ENCODE measurements at regions not wholly inside any gene's neighbourhood (a gene's known extent, or its start where the extent isn't known, plus 50 kb on each side); places are given as distances from the start of the nearest gene placed in this dataset.

- no peaks in the 10 kb centered on the region for H3K4me1 ChIP-seq
- no peak for DNase-seq
- H3K27ac ChIP-seq = no peak overlapping the region
- no peaks in the 10 kb centered on the region for H3K36me3 ChIP-seq
- TF ChIP-seq, protein P1, sequence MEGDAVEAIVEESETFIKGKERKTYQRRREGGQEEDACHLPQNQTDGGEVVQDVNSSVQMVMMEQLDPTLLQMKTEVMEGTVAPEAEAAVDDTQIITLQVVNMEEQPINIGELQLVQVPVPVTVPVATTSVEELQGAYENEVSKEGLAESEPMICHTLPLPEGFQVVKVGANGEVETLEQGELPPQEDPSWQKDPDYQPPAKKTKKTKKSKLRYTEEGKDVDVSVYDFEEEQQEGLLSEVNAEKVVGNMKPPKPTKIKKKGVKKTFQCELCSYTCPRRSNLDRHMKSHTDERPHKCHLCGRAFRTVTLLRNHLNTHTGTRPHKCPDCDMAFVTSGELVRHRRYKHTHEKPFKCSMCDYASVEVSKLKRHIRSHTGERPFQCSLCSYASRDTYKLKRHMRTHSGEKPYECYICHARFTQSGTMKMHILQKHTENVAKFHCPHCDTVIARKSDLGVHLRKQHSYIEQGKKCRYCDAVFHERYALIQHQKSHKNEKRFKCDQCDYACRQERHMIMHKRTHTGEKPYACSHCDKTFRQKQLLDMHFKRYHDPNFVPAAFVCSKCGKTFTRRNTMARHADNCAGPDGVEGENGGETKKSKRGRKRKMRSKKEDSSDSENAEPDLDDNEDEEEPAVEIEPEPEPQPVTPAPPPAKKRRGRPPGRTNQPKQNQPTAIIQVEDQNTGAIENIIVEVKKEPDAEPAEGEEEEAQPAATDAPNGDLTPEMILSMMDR (IDR thresholded peaks at IDR 0.05) = no peak
- peak in 1 of 2 donors; percentile 57 for ATAC-seq
- H3K27me3 ChIP-seq (ENCODE audit: low read depth) = no peaks in the 10 kb centered on the region
- intact Hi-C loops (cut with DNase I) = no loop called here
- H3K4me3 ChIP-seq = no peak overlapping the region
- H3K9me3 ChIP-seq = no peaks in the 10 kb centered on the region
These were observed 65.1 kb upstream of the TOX3 start for GRCh38 chr16:52611817-52612673.

- Histone ChIP-seq H3K27me3 (ENCODE audit: low read depth) (no peaks in the 10 kb centered on the region), H3K4me3 (no peak overlapping the region), H3K9me3 (no peaks in the 10 kb centered on the region), H3K36me3 (no peaks in the 10 kb centered on the region), H3K4me1 (no peaks in the 10 kb centered on the region), H3K27ac (no peak overlapping the region)
- ATAC-seq = no peak
- DNase-seq = no peak
- intact Hi-C loops (cut with DNase I) = no loop called here
- TF ChIP-seq, protein P1 (IDR thresholded peaks at IDR 0.05) = no peak
These were observed 56.1 kb upstream of the TOX3 start for GRCh38 chr16:52603015-52603414.

DNA sequence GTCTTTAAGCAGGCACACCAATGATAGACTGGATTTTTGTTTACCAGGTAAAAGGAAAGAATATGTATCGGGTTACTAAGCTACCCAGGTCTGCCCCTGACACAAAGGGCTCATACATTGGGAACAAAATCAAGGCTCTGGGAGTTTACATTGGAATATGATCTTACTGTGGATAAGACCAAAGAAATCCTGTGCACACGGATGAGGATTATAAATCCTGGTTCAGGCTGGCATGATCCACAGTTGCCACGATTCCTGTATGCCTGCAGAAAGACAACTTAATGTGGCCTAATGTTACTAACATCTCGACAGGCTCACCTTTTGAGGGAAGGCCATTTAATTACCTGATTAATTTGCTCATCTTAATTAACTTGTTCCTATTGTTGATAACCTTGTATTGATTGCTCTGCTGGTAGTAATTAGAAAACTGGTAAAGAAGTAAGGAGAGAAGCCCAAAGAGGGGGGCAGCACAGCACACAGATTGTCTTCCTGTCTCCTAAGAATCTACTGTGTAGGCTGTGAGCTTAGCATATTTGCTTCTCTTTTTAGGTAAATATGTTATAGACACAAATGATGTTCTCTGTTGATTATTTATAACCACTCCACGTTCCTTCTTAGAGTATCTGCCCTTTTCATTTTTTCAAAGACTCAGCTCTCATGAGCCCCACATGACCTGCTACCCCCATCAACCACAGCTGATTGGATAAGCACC lies 51.0 kb upstream of the TOX3 start:
- no peak for DNase-seq
- H3K9me3 ChIP-seq = no peaks in the 10 kb centered on the region
- ATAC-seq = no peak
- no peak overlapping the region for H3K4me3 ChIP-seq
- no peaks in the 10 kb centered on the region for H3K36me3 ChIP-seq
- H3K27ac ChIP-seq = no peak overlapping the region
- H3K4me1 ChIP-seq = no peaks in the 10 kb centered on the region
- TF ChIP-seq, protein P1 (IDR thresholded peaks at IDR 0.05) = no peak
- intact Hi-C loops (cut with DNase I) = no loop called here
- no peaks in the 10 kb centered on the region for H3K27me3 ChIP-seq (ENCODE audit: low read depth)

GRCh38 chr16:52597073-52597771 lies 50.3 kb upstream of the TOX3 start:
- intact Hi-C loops (cut with DNase I) = no loop called here
- Histone ChIP-seq H3K27me3 (ENCODE audit: low read depth) (no peaks in the 10 kb centered on the region), H3K9me3 (no peaks in the 10 kb centered on the region), H3K27ac (no peak overlapping the region), H3K4me1 (no peaks in the 10 kb centered on the region), H3K36me3 (no peaks in the 10 kb centered on the region), H3K4me3 (no peak overlapping the region)
- ATAC-seq (no peak), DNase-seq (no peak)
- TF ChIP-seq, protein P1 (IDR thresholded peaks at IDR 0.05) = no peak

Data from lower lobe of right lung (tissue), 2 donors.